ENCODE measurements at regions not wholly inside any gene's neighbourhood (a gene's known extent, or its start where the extent isn't known, plus 50 kb on each side); places are given as distances from the start of the nearest gene placed in this dataset.

- Histone ChIP-seq H2AK5ac (ENCODE audit: low read depth, low read length) (peak overlapping the region; percentile 97), H4K20me1 (ENCODE audit: insufficient read depth, low read length) (no peaks in the 10 kb centered on the region), H3K9me3 (ENCODE audit: control insufficient read depth, insufficient read depth, low read length) (no peaks in the 10 kb centered on the region), H4K8ac (ENCODE audit: low read depth in 2 of 2, low read length in 2 of 2) (peak overlapping the region; percentile 6 to 72; a peak in 3 of 4 replicates), H3K9me1 (ENCODE audit: insufficient read depth, low read length) (peaks cover 6% of the 10 kb centered on the region), H3K27me3 (ENCODE audit: control insufficient read depth, insufficient read depth, low read length) (no peaks in the 10 kb centered on the region), H3K4me1 (ENCODE audit: control insufficient read depth, insufficient read depth, low read length) (peaks cover 21% of the 10 kb centered on the region), H3K9ac (ENCODE audit: low read depth, low read length) (no peak overlapping the region), H3K23ac (ENCODE audit: low read depth, low read length) (peak overlapping the region; percentile 71), H3K27ac (ENCODE audit: insufficient read depth, low read length) (no peak overlapping the region), H3K36me3 (ENCODE audit: control insufficient read depth, insufficient read depth, low read length) (no peaks in the 10 kb centered on the region), H3K14ac (replicated peaks; ENCODE audit: low read depth, low read length) (peak overlapping the region; percentile 82), H2BK120ac (ENCODE audit: low read depth, low read length) (peak overlapping the region; percentile 83), H3K56ac (ENCODE audit: extremely low read depth, insufficient read depth, low read length) (peak overlapping the region; percentile 19; the same call in 1 of the 2 replicates), H2BK5ac (ENCODE audit: low read depth, low read length, poor library complexity, severe bottlenecking) (peak overlapping the region; percentile 52), H2BK20ac (ENCODE audit: low read depth, low read length) (peak overlapping the region; percentile 58), H3K4me3 (ENCODE audit: insufficient read depth, low read depth, low read length) (no peak overlapping the region), H2BK15ac (ENCODE audit: low read depth, low read length) (peak overlapping the region; percentile 79; the same call in 1 of the 3 replicates), H2AFZ (replicated peaks; ENCODE audit: low read length, poor library complexity) (no peak overlapping the region), H4K91ac (ENCODE audit: insufficient read depth, low read depth, low read length) (peak overlapping the region; percentile 78; the same call in 1 of the 2 replicates), H4K5ac (ENCODE audit: low read depth, low read length) (peak overlapping the region; percentile 51; the same call in 1 of the 2 replicates), H3K18ac (ENCODE audit: low read depth, low read length) (peak overlapping the region; percentile 57; the same call in 1 of the 2 replicates), H3K4me2 (ENCODE audit: low read depth, low read length) (no peak overlapping the region), H3K4ac (ENCODE audit: low read depth, low read length) (peak overlapping the region; percentile 72), H2AK9ac (replicated peaks; ENCODE audit: low read depth, low read length, poor library complexity) (no peak overlapping the region), H3K79me1 (ENCODE audit: low read depth in 1 of 2, low read length in 2 of 2) (no peaks in the 10 kb centered on the region)
- ATAC-seq (ENCODE audit: low read depth) (no peak), DNase-seq (no peak)
- dilution Hi-C loops (cut with HindIII; ENCODE audit: low sequenced_read_pairs, unreplicated experiment), result no loop called here
- TF ChIP-seq NFE2L2 (IDR thresholded peaks at IDR 0.05; ENCODE audit: low read depth, low read length) (no peak), CTCF (conservative IDR thresholded peaks at IDR 0.05; ENCODE audit: low read depth, low read length) (no peak), MAZ (IDR thresholded peaks at IDR 0.05; ENCODE audit: borderline replicate concordance, low read depth, low read length) (no peak), RAD21 (IDR thresholded peaks at IDR 0.05; ENCODE audit: low read length) (no peak), POLR2A (IDR thresholded peaks at IDR 0.05; ENCODE audit: low read depth, low read length) (no peak), SMC3 (IDR thresholded peaks at IDR 0.05; ENCODE audit: low read depth, low read length) (no peak), RCOR1 (IDR thresholded peaks at IDR 0.05; ENCODE audit: insufficient replicate concordance, low read length) (no peak), USF2 (IDR thresholded peaks at IDR 0.05; ENCODE audit: low read depth, low read length) (no peak)
- intact Hi-C loops (cut with micrococcal nuclease), result no loop called here
- no TSS peak for BruUV-seq (replicated peaks)
- in situ Hi-C loops (cut with MboI; ENCODE audit: low sequenced_read_pairs), result no loop called here
- CTCF ChIA-PET, result no interaction called here
- WGBS, 2 experiments (ENCODE audit: extremely low coverage in 2 of 2, insufficient read length in 1 of 2), result 100% methylated on average over 1 of the region's 2 CpGs; no CpG with 5 or more reads in 1 of the 2 experiments
- POLR2A ChIA-PET (ENCODE audit: unreplicated experiment), result no interaction called here
Observed at GRCh38 chr4:54540931-54541330, 116.8 kb upstream of the KIT start.

Measured in IMR-90 (cell line).